Right lung (tissue), 2 donors: ENCODE measurements at regions not wholly inside any gene's neighbourhood (a gene's known extent, or its start where the extent isn't known, plus 50 kb on each side); places are given as distances from the start of the nearest gene placed in this dataset.

Experiments used
- DNase-seq, 2 donors: peaks; one replicate each; pipeline ENCODE4 v3.0.0-alpha.2; 2013

DNA sequence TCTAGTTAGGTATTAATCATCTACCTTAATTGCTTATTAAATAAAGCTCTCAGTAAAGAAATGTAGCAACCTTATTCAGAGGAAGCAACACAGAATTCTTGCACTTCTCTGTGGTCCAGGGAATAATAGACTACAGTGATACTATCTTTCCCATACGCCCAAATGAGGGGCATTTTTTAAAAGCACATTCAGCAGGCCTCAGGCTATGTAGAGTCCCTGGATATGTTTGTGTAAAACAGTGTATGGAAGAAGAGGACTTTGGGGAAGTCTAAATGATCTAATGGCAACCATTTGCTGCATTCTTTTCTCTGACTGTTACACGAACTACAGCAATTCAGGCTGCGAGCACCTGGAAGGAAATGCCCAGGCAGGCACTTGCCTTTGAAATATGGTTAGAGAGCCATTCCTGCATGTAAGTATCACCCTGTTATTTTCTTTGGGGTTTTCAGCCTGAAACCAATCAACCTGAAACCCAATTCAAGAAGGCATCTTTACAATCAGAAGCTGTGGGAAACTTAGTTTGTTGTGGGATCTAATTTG lies 1814.7 kb upstream of the CELF4 start:
- no peak for DNase-seq

DNA sequence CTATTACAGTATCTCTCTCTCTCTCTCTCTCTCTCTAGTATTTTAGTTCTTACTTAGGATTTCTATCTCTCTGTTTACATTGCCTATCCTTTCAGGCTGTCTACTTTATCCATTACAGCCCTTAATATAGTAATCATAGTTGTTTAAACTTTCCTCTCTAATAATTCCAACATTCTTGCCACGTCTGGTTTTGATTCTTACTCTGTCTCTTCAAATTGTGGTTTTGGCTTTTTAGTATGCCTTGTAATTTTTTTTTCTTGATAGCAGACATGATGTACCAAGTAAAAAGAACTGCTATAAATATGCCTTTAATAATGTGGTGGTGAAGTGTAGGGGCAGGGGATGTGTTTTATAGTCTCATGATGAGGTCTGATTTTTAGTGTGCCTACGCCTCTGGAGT lies 1809.5 kb upstream of the CELF4 start:
- no peak for DNase-seq

DNA sequence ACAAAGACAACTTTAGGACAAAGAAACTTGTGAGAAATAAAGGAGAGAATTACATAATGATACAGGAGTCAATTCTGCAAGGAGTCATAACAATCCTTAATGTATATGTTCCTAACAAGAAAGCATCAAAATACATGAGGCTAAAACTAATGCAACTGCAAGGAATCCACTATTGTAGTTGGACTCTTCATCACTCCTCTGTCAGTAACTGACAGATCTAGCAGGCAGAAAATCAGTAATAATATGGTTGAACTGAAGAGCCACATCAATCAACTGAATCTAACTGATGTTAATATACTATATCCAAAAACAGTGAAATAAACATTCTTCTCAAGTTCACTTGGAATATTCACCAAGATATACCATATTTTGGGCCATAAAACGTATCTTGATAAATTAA lies 1806.4 kb upstream of the CELF4 start:
- no peak for DNase-seq

DNA sequence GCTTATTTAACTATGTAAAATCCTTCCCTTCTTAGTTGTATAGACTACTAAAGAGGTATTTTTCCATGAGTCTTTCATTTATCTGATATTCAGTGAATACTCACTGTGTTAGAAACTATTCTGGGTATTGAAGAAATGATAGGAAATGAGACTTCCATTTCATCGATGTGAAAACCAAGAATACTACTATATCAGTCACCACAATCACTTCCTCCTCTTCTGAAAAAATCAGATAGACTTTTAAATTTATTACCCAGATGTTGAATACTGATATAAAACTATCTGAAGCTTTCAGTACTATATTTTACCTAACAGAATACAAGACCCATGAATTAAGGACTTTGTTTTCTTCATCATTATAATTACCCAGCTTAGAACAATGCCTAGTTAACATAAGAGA lies 1801.1 kb upstream of the CELF4 start:
- DNase-seq, result no peak

DNA sequence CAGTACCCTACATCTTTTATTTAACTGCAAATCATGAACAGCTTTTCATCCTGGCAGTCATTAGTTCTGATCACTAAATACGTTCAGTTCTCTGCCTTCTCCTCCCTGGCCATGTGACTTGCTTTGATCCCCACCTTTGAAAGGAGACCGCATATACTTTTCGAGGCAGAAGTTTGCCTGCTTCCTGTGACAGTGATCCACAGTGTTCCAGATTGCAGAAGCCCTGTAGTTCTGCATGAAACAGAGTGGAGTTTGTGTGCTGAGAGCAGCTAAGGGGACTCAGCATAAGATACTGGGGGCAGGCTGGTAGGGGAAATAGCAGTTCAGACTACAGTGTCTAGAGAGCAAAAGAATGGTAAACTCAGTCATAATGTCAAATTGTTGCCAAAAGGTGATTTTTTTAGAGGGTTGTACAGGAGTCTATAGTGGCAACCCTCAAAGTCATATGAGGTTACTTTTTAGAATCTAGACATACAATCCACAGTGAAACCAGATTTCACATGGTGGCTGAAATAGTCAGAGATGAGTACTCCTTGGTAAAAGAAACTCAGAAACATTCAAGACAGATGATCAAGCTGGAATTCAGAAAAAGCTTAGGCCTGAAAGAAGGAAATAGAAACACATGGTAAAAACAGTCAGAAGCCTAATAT lies 1800.4 kb upstream of the CELF4 start:
- no peak for DNase-seq

DNA sequence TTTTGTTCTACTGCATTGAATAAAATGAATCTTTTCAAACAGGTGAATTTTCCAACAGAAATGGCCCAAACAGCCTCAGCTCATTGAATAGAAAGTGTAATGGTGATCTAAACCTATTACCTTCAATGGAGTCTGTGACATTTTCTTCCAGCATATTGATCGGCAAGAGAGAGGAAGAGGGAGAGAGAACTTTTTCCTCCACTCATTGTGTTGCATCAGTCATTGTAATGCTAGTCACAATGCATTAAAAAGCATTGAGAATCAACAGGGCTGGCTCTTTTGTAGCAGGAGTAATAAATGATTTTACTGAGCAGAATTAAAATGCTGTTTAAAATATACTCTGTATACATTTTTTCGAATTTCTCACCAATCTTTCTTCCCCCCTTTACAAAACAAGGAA lies 1794.5 kb upstream of the CELF4 start:
- DNase-seq, result no peak

DNA sequence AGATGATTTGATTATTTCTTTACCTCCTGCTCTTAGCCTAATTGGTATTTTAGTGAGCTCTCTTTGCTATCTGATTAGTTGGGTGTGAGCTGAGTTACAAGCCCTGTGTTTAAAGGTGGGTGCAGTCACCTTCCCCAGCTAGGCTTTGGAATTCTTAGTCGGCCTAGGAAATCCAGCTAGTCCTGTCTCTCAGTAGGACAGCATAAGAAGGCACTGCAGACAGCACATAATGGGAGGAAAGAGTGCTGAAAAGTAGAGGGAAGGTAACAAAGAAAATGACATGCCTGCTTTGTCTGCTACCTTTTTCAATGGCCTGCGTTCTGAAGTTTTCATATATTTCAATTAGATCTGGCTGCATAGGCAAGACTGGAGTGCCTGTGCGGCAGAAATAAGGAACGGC lies 1794.0 kb upstream of the CELF4 start:
- DNase-seq, result no peak

DNA sequence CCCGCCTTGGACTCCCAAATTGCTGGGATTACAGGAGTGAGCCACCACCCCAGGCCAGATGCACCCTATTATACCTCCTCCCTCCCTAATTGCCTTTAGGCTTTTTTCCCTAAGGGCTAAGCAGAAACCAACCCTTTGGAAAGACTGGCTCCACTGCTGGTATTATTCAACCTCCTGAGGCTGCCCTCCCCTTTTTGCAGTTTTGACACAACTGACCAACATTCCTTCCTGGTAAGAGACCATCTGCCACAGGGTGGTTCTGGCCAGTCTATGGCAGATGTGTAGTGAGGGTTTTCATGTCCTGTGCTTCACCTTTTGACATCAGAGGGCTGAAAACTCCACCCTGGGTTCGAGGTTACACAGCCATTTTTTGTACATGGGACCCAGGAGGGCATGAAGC lies 1785.3 kb upstream of the CELF4 start:
- no peak for DNase-seq

DNA sequence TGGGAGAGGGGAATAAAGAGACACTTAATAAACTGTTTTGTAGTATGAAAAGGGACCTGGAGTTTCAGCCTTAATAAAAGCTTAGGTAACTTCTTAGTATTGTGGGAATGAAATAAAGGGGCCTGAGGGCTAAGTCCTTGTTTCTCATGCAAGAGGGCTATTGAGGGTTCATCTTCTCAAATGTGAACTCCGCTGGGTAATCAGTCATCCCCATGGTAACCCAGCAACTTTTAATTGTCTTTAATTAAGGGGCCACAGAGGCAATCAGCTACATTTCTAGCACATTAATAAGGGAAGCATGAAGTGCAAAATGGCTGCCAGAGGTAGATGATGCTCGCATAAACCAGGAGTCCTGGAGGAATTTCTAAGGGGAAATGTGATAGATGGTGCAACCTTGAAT lies 1784.2 kb upstream of the CELF4 start:
- DNase-seq, result no peak

DNA sequence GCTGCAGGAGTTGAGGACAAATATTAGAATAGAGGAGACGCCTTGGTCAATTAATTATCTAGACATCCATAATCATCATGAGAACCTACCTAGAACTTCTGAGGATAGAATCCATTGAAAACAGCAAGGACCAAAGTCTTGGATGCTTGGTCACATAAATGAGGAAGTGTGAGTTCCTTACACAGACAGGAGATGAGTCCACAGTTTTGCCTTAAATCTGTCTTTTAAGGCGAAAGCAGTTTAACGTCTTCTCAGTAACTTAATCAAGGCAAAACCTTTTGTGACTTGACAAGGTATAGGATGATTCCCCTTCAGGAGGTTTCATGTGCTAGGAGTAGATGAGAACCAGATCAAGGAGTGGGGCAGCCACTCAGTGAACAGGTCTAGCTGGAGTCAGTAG lies 1783.2 kb upstream of the CELF4 start:
- no peak for DNase-seq

DNA sequence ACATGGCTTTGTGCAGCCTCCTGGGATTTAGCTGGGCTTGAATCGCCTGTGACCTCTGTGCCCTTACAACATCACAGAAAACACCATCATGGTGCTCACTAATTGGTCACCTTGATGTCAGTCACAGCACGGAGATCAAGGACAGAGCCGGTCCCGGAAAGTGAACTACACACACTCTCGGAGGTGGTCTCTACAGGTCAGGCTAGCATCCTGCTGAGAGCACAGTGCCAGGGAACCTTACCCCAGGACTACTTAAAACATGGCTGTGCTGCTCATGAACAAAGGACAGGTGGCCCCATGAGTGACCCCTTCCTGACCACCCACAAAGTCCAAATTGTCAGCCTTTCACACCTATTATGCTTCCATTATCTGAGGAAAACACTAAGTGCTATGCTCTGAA lies 1782.1 kb upstream of the CELF4 start:
- DNase-seq, result no peak

DNA sequence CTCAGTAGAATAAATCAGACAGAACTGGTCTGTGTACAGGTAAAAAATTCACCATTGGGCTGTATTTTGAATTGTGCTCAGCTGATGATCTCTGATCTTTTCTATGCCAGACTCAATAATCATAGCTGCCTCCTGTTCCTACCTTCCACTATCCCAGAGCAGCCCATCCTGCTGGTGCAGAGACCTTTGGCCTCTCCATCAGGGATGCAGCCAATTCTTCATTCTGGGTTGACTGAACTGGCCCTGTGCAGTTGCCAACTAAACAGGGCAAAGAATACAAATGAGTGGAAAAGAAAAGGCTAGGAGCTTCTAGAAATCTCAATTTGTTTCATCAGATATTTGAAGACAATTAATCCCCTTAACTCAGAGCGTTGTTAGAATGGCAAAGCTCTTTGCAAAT lies 1781.3 kb upstream of the CELF4 start:
- no peak for DNase-seq

DNA sequence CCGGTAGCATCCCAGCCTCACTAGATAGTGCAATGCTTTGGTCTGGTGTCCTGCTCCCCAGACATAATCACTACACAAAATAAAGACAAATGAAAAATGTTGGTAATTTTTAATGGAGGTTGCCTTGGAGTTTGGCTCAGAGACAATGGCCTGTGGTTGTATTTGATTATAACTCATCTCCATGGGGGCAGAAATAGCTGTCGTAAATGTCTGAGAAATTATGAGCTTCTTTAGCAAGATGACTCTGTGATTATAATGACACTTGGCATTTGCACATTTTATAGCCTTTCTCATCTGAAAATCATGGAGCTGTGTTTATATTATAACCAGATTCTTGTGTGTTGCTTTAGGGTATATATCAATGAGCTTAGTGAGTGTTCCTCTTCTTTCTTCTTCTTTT lies 1779.7 kb upstream of the CELF4 start:
- DNase-seq, result peak; percentile 9 to 37

DNA sequence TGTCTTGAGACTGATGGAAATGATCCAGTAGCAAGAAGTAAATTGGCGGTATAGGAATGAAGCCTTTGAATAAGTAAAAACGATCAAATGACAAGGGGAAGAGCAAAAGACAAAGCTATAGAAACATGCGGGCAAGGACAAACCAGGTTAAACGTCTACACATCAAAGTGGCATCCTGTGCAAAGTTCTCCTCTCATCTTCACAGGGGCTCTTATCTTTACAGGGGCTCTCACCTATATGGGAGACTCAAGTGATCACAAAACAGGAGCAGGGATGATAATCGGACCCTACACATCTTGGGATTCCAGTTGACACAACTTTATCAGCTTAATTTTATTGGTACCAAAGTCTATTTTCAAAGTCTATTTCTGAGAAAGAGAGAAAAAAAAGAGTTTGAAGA lies 1778.9 kb upstream of the CELF4 start:
- DNase-seq, result no peak

DNA sequence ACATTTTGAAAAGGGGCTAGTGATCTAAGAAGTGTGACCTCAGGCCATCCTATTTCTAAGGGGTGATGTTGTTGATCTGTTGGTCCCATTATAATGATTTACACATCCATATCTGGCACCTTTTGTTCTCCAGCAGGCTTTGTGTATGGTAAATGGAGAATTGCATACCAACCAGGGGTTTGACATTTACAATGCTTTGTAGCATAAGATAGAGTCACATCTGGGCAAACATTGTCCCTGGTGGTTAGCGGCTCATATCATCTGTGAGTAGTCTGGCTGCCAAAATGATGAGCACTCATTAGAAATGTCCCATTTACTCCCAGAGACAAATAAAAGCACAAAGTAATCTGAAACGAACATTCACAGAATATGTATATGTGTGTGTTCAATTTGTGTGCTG lies 1775.5 kb upstream of the CELF4 start:
- no peak for DNase-seq

DNA sequence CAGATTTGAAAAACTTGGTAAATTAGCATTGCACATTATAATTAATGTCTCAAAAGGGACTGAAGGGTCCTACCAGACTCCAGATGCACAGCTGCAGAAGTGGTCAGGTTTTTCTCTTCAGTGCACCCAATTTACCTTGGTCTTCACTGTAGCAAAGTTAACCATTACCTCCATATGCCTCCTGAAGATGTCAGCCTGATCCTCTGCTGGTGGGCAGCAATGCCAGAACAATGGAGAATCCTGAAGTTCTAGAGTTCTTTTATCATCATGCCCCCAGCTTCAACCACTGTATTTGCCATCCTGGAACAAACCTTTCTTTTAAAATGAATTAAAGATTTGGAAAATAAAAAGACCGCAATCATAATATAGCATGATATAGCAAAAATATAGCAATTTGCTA lies 1774.8 kb upstream of the CELF4 start:
- DNase-seq, result no peak

DNA sequence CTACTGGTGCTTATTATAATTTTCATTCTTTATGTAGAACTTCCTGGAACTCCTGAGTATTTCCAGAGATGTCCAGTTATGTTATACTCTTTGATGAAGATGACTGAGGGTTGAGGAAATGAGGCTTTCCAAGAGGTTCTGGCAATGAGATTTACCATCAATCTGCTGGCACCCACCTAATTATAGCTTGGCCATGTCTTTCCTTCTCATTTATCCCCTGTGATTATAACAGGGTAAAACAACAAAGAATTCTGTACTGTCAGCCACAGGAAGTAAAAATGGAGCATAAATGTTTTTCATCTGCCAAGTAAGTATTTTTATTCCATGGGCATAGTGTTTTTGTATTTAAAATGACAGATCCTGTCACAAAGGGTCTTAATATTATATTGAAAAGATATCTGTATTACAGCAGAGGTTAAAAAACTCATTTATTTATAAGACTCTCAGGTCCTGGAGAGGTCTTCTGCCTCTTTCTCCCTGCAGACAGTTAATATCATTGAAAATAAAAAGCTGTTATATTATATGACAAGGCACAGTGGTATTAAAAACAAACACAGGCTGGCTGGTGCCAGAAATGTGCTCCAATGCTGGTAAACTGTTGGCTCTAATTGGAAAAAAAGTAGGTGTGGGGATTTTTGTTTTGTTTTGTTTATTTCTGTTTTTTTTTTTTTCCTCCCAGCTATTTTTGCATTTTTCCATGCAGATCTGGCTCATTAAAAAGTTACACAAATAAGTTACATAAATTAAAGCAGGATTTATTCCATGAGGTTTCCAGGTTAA lies 1764.1 kb upstream of the CELF4 start:
- peak; percentile 54 to 57 for DNase-seq

DNA sequence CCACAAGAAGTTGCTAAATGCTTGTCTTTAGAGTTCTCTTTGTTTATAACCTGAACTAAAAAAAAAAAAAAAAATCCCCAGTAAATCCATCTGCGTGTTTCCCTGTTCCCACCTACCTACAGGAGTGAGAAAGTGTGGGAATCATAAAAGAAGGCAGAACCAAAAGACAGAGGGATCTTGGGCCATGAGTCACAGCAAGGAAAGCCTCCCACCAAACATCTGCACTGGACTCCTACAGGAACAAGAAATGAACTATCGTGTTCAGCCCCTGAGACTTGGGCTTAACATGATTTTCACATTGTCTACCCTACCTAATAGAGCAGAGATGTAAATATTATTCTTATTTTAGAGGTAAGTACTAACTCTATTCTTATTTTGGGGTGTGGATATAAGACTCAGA lies 1761.2 kb upstream of the CELF4 start:
- no peak for DNase-seq

DNA sequence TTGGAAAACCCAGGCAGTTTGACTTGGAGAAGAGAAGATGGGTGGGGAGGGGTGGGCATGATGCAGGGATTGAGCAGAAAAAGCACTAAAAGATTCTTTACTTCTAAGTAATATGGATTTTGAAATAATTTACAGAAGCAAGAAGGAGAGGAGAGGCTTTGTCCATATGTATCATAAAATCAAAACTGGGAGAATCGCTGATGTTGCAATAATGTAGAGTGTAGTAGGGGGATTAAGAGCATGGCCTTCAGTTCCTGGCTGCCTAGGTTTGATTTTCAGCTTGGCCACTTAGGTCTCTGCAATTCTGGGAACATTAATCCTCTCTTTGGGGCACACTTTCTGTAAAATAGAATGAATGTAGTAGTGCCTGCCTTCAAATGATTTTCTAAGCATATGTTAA lies 1760.4 kb upstream of the CELF4 start:
- DNase-seq, result no peak

DNA sequence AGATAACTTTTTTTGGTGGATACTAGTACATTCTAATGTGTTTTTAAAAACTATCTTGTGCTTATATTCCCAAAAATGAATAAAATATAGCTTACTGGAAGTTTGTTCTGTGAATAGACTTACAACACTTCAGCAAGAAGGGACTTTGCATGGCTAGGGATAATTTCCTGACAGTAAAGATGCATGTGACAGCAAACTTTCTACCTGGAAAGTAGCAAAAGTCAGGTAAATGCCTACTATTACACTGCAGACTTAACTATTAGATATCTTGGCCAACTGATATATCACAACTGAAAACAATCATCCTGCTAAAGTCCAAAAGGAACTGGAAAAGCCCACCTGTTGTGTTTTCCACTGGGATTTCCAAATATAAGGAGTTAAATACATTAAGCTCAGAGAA lies 1753.5 kb upstream of the CELF4 start:
- no peak for DNase-seq

DNA sequence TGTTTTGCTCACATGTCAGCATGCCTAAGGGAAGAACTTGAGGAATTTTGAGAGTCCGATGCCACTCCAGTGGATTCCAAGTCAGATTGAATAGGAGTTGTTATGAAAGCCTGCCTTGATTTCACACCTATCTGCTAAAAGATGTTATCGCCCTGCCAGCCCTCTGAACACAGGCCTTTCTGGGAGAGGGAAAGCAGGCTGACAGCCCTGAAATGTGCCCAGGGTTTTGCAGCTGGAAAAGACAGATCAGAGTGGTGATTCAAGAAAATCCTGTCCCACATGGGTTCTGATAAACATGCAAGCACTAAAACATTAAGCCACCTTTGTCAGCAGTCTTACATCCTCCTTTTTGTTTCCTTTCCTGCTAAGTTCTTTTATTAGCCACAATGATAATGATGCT lies 1752.9 kb upstream of the CELF4 start:
- DNase-seq, result no peak

DNA sequence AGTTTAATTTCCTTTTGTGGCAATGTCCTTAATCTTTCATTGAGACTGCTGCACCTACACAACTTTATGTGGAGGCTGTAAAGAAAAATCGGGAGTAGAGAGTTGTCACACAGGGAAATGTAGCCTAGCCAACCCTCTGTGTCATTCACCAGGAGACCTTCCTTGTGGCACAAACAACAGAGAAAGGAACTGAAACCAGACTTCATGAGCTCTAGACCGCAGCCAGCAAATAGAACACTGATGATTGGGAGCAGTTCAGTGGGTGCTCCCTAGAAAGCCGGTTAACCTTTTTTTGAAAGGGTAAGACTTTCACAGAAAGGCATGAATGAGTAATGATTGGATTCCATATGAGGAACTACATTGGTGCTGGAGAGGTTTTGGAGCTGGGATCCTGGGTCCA lies 1752.4 kb upstream of the CELF4 start:
- DNase-seq, result no peak

DNA sequence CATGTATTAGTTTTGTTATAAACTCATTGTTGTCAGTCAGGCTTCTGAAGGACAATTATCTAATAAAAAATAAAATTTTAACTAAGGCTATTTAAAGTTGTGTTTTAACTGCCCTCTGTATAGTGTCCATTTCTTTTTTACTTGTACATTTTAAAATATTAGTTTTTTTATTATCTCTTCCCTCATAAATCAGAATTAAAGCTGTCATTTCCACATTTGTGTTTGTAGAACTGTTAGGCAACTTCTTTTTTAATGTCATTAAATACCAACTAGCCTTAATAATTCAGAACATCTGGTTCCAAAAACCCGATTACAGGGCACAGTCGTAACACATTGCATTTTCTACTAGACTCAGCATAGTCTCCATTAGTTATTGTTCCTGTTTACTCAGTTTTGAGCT lies 1749.0 kb upstream of the CELF4 start:
- DNase-seq, result no peak

DNA sequence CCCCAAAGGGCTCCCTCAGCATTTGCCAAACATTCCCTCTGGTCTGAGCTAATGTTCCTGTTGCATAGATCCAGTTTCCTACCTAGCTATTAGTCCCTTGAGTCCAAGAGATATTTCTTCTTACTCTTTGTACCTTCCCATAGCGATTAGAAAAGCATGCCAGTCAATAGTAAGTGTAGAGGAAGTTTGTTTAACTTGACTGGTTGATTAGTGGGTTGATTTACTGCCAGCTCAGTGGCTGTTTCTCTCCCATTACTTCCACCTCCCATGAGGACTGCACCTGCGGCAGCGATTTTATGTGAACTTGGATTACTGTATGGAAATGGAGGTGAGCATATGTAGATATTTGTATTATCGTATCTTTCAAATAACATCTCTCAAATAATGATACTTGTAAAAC lies 1748.4 kb upstream of the CELF4 start:
- no peak for DNase-seq
